ENCODE measurements at regions not wholly inside any gene's neighbourhood (a gene's known extent, or its start where the extent isn't known, plus 50 kb on each side); places are given as distances from the start of the nearest gene placed in this dataset.

DNA sequence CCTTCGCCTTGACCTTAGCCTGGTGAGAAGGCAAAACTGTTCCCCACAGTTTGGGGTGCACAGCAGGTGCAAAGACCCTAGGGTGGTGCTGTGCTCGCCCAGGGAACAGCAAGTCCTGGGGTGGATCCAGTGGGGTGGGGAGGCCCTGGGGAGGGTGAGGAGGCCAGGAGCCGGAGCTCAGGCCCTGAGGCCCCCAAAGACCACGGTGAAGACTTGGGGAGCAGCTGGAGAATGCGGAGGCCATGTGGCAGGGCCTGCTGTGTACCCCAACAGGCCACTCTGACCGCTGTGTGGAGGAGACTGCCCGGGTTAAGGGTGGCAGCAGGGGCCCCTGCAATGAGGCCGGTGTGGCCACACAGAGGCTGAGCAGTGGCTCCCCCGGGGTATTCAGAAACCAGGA is 101.1 kb upstream of the RTL6 start:
- TF ChIP-seq, protein P1, sequence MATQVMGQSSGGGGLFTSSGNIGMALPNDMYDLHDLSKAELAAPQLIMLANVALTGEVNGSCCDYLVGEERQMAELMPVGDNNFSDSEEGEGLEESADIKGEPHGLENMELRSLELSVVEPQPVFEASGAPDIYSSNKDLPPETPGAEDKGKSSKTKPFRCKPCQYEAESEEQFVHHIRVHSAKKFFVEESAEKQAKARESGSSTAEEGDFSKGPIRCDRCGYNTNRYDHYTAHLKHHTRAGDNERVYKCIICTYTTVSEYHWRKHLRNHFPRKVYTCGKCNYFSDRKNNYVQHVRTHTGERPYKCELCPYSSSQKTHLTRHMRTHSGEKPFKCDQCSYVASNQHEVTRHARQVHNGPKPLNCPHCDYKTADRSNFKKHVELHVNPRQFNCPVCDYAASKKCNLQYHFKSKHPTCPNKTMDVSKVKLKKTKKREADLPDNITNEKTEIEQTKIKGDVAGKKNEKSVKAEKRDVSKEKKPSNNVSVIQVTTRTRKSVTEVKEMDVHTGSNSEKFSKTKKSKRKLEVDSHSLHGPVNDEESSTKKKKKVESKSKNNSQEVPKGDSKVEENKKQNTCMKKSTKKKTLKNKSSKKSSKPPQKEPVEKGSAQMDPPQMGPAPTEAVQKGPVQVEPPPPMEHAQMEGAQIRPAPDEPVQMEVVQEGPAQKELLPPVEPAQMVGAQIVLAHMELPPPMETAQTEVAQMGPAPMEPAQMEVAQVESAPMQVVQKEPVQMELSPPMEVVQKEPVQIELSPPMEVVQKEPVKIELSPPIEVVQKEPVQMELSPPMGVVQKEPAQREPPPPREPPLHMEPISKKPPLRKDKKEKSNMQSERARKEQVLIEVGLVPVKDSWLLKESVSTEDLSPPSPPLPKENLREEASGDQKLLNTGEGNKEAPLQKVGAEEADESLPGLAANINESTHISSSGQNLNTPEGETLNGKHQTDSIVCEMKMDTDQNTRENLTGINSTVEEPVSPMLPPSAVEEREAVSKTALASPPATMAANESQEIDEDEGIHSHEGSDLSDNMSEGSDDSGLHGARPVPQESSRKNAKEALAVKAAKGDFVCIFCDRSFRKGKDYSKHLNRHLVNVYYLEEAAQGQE (IDR thresholded peaks at IDR 0.05; ENCODE audit: insufficient read depth in 1 of 2, low read depth in 2 of 2, low read length in 2 of 2) = no peak
- TF ChIP-seq SIN3A (IDR thresholded peaks at IDR 0.05; ENCODE audit: borderline replicate concordance, insufficient read depth, low read length) (no peak), FOXP2 (optimal IDR thresholded peaks at IDR 0.05; ENCODE audit: borderline replicate concordance, extremely low read depth, extremely low read length, insufficient read depth) (no peak), POLR2AphosphoS5 (IDR thresholded peaks at IDR 0.05; ENCODE audit: low read depth, low read length) (no peak)

All from PFSK-1 (cell line).